ENCODE measurements at regions not wholly inside any gene's neighbourhood (a gene's known extent, or its start where the extent isn't known, plus 50 kb on each side); places are given as distances from the start of the nearest gene placed in this dataset.

DNA sequence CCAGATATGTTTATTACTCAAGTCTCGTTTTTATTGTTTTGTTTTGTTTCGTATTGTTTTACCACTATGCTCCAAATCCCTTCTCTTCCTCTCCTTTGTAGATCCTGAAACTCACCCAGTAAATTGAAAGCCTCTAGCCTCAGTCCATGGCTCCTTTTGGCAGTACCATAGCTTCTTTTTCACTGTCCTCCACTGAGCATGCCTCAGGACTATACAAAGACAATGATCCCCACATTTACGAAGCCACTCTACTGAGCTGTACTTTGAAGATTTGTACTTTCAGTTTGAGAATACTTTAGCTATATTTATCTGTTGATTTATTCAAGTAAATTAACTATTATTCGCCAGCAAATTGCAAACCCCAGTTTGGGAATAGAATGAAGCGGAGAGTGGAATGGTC, 159.1 kb upstream of the SLITRK3 start:
- no peak overlapping the region for H3K9ac ChIP-seq (ENCODE audit: low read depth, low read length, poor library complexity)
- no peaks in the 10 kb centered on the region for H3K9me3 ChIP-seq (replicated peaks in 1 of 2; ENCODE audit: control insufficient read depth in 2 of 2, insufficient read depth in 1 of 2, low read depth in 1 of 2, low read length in 2 of 2)
- no peak overlapping the region for H3K4me2 ChIP-seq (ENCODE audit: insufficient read depth, low read length, poor library complexity, severe bottlenecking)
- no peak overlapping the region for H2BK15ac ChIP-seq (ENCODE audit: low read length)
- no peak overlapping the region for H4K91ac ChIP-seq (ENCODE audit: low read depth, low read length, poor library complexity)
- no peak for DNase-seq (ENCODE audit: low spot score)
- no peak overlapping the region for H2BK12ac ChIP-seq (ENCODE audit: low read length)
- no peak overlapping the region for H2AK5ac ChIP-seq (ENCODE audit: low read depth, low read length)
- H3K14ac ChIP-seq (ENCODE audit: low read length) = no peak overlapping the region
- no peaks in the 10 kb centered on the region for H3K36me3 ChIP-seq (replicated peaks in 1 of 2; ENCODE audit: control insufficient read depth in 2 of 2, insufficient read depth in 2 of 2, low read length in 2 of 2)
- H3K4ac ChIP-seq (ENCODE audit: low read length) = no peak overlapping the region
- H3K4me3 ChIP-seq (ENCODE audit: low read length in 2 of 2) = no peak overlapping the region
- no peak overlapping the region for H2BK5ac ChIP-seq (ENCODE audit: low read length)
- H3K4me1 ChIP-seq (ENCODE audit: control insufficient read depth in 2 of 2, insufficient read depth in 1 of 2, low read depth in 1 of 2, low read length in 2 of 2) = no peaks in the 10 kb centered on the region
- H3K79me1 ChIP-seq (ENCODE audit: low read depth, low read length) = no peaks in the 10 kb centered on the region
- no CpG with 5 or more reads among the region's 5 CpGs for WGBS, 2 donors (ENCODE audit: extremely low coverage in 2 of 2, insufficient read length in 2 of 2, insufficient replicate concordance in 1 of 2)
- no peak overlapping the region for H3K18ac ChIP-seq (ENCODE audit: low read length)
- no peak overlapping the region for H4K8ac ChIP-seq (ENCODE audit: low read depth, low read length)
- no peak overlapping the region for H2BK120ac ChIP-seq (ENCODE audit: low read depth, low read length)
- no peak overlapping the region for H2AFZ ChIP-seq (ENCODE audit: low read length)
- no peak overlapping the region for H3K27ac ChIP-seq (replicated peaks; ENCODE audit: low read length)
- H3K23ac ChIP-seq (ENCODE audit: low read depth, low read length, poor library complexity) = no peak overlapping the region
- H3K27me3 ChIP-seq (ENCODE audit: control insufficient read depth in 3 of 3, insufficient read depth in 3 of 3, low read depth in 1 of 3, low read length in 3 of 3) = no peaks in the 10 kb centered on the region

GRCh38 chr3:165347526-165347925, 151.3 kb upstream of the SLITRK3 start:
- H2BK5ac ChIP-seq (ENCODE audit: low read length) = no peak overlapping the region
- H3K27ac ChIP-seq (replicated peaks; ENCODE audit: low read length) = no peak overlapping the region
- no peak overlapping the region for H3K18ac ChIP-seq (ENCODE audit: low read length)
- DNase-seq (ENCODE audit: low spot score) = no peak
- no peak overlapping the region for H2AK5ac ChIP-seq (ENCODE audit: low read depth, low read length)
- H3K9ac ChIP-seq (ENCODE audit: low read depth, low read length, poor library complexity) = no peak overlapping the region
- H3K4me2 ChIP-seq (ENCODE audit: insufficient read depth, low read length, poor library complexity, severe bottlenecking) = no peak overlapping the region
- no peak overlapping the region for H3K4ac ChIP-seq (ENCODE audit: low read length)
- no peaks in the 10 kb centered on the region for H3K4me1 ChIP-seq (ENCODE audit: control insufficient read depth in 2 of 2, insufficient read depth in 1 of 2, low read depth in 1 of 2, low read length in 2 of 2)
- H2BK15ac ChIP-seq (ENCODE audit: low read length) = no peak overlapping the region
- no peak overlapping the region for H3K4me3 ChIP-seq (ENCODE audit: low read length in 2 of 2)
- no peak overlapping the region for H2BK120ac ChIP-seq (ENCODE audit: low read depth, low read length)
- no peaks in the 10 kb centered on the region for H3K79me1 ChIP-seq (ENCODE audit: low read depth, low read length)
- H4K91ac ChIP-seq (ENCODE audit: low read depth, low read length, poor library complexity) = no peak overlapping the region
- no peak overlapping the region for H2BK12ac ChIP-seq (ENCODE audit: low read length)
- no peak overlapping the region for H2AFZ ChIP-seq (ENCODE audit: low read length)
- no peak overlapping the region for H4K8ac ChIP-seq (ENCODE audit: low read depth, low read length)
- no peaks in the 10 kb centered on the region for H3K9me3 ChIP-seq (replicated peaks in 1 of 2; ENCODE audit: control insufficient read depth in 2 of 2, insufficient read depth in 1 of 2, low read depth in 1 of 2, low read length in 2 of 2)
- H3K36me3 ChIP-seq (replicated peaks in 1 of 2; ENCODE audit: control insufficient read depth in 2 of 2, insufficient read depth in 2 of 2, low read length in 2 of 2) = no peaks in the 10 kb centered on the region
- H3K14ac ChIP-seq (ENCODE audit: low read length) = no peak overlapping the region
- H3K23ac ChIP-seq (ENCODE audit: low read depth, low read length, poor library complexity) = no peak overlapping the region
- WGBS, 2 donors (ENCODE audit: extremely low coverage in 2 of 2, insufficient read length in 2 of 2, insufficient replicate concordance in 1 of 2) = no CpG with 5 or more reads among the region's 4 CpGs
- H3K27me3 ChIP-seq (ENCODE audit: control insufficient read depth in 3 of 3, insufficient read depth in 3 of 3, low read depth in 1 of 3, low read length in 3 of 3) = no peaks in the 10 kb centered on the region

DNA sequence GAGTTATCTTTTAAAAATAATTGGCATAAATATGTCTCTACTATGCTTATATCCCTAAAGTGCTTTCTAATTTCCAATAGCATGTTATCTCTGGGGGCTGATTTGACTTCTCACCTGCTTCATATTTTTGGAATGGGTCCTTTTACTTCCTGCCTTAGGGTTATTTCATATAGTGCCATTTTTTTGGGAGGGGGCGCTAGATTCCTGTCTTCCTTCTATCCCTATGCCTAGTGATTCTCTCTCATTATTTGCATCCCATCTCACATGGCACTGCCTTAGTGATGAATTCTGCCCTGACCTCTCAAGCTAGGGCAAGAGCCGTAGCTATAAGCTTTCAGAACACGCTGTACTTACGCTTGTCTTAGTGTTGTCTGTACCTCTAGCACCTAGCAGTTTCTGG, 150.3 kb upstream of the SLITRK3 start:
- H3K4me2 ChIP-seq (ENCODE audit: insufficient read depth, low read length, poor library complexity, severe bottlenecking) = no peak overlapping the region
- DNase-seq (ENCODE audit: low spot score) = no peak
- H3K4me3 ChIP-seq (ENCODE audit: low read length in 2 of 2) = no peak overlapping the region
- H2BK120ac ChIP-seq (ENCODE audit: low read depth, low read length) = no peak overlapping the region
- no peak overlapping the region for H2BK15ac ChIP-seq (ENCODE audit: low read length)
- H3K14ac ChIP-seq (ENCODE audit: low read length) = no peak overlapping the region
- H3K36me3 ChIP-seq (replicated peaks in 1 of 2; ENCODE audit: control insufficient read depth in 2 of 2, insufficient read depth in 2 of 2, low read length in 2 of 2) = no peaks in the 10 kb centered on the region
- no peak overlapping the region for H4K8ac ChIP-seq (ENCODE audit: low read depth, low read length)
- no peak overlapping the region for H2BK12ac ChIP-seq (ENCODE audit: low read length)
- H2BK5ac ChIP-seq (ENCODE audit: low read length) = no peak overlapping the region
- H4K91ac ChIP-seq (ENCODE audit: low read depth, low read length, poor library complexity) = no peak overlapping the region
- no peak overlapping the region for H3K4ac ChIP-seq (ENCODE audit: low read length)
- no peaks in the 10 kb centered on the region for H3K27me3 ChIP-seq (ENCODE audit: control insufficient read depth in 3 of 3, insufficient read depth in 3 of 3, low read depth in 1 of 3, low read length in 3 of 3)
- no peak overlapping the region for H2AK5ac ChIP-seq (ENCODE audit: low read depth, low read length)
- no peak overlapping the region for H3K9ac ChIP-seq (ENCODE audit: low read depth, low read length, poor library complexity)
- no peak overlapping the region for H3K23ac ChIP-seq (ENCODE audit: low read depth, low read length, poor library complexity)
- no peaks in the 10 kb centered on the region for H3K79me1 ChIP-seq (ENCODE audit: low read depth, low read length)
- H3K9me3 ChIP-seq (replicated peaks in 1 of 2; ENCODE audit: control insufficient read depth in 2 of 2, insufficient read depth in 1 of 2, low read depth in 1 of 2, low read length in 2 of 2) = no peaks in the 10 kb centered on the region
- WGBS, 2 donors (ENCODE audit: extremely low coverage in 2 of 2, insufficient read length in 2 of 2, insufficient replicate concordance in 1 of 2) = no CpG with 5 or more reads among the region's 4 CpGs
- no peak overlapping the region for H3K27ac ChIP-seq (replicated peaks; ENCODE audit: low read length)
- H3K4me1 ChIP-seq (ENCODE audit: control insufficient read depth in 2 of 2, insufficient read depth in 1 of 2, low read depth in 1 of 2, low read length in 2 of 2) = no peaks in the 10 kb centered on the region
- H3K18ac ChIP-seq (ENCODE audit: low read length) = no peak overlapping the region
- H2AFZ ChIP-seq (ENCODE audit: low read length) = no peak overlapping the region

GRCh38 chr3:165343185-165343584, 147.0 kb upstream of the SLITRK3 start:
- H3K27ac ChIP-seq (replicated peaks; ENCODE audit: low read length) = no peak overlapping the region
- no peaks in the 10 kb centered on the region for H3K27me3 ChIP-seq (ENCODE audit: control insufficient read depth in 3 of 3, insufficient read depth in 3 of 3, low read depth in 1 of 3, low read length in 3 of 3)
- H3K4me1 ChIP-seq (ENCODE audit: control insufficient read depth in 2 of 2, insufficient read depth in 1 of 2, low read depth in 1 of 2, low read length in 2 of 2) = no peaks in the 10 kb centered on the region
- H2BK120ac ChIP-seq (ENCODE audit: low read depth, low read length) = no peak overlapping the region
- no peak overlapping the region for H2BK5ac ChIP-seq (ENCODE audit: low read length)
- H3K14ac ChIP-seq (ENCODE audit: low read length) = no peak overlapping the region
- no peak for DNase-seq (ENCODE audit: low spot score)
- no peak overlapping the region for H3K9ac ChIP-seq (ENCODE audit: low read depth, low read length, poor library complexity)
- H2BK12ac ChIP-seq (ENCODE audit: low read length) = no peak overlapping the region
- H3K36me3 ChIP-seq (replicated peaks in 1 of 2; ENCODE audit: control insufficient read depth in 2 of 2, insufficient read depth in 2 of 2, low read length in 2 of 2) = no peaks in the 10 kb centered on the region
- H3K4me2 ChIP-seq (ENCODE audit: insufficient read depth, low read length, poor library complexity, severe bottlenecking) = no peak overlapping the region
- H3K18ac ChIP-seq (ENCODE audit: low read length) = no peak overlapping the region
- H2BK15ac ChIP-seq (ENCODE audit: low read length) = no peak overlapping the region
- no peak overlapping the region for H3K4me3 ChIP-seq (ENCODE audit: low read length in 2 of 2)
- H3K9me3 ChIP-seq (replicated peaks in 1 of 2; ENCODE audit: control insufficient read depth in 2 of 2, insufficient read depth in 1 of 2, low read depth in 1 of 2, low read length in 2 of 2) = no peaks in the 10 kb centered on the region
- no peak overlapping the region for H3K4ac ChIP-seq (ENCODE audit: low read length)
- H4K91ac ChIP-seq (ENCODE audit: low read depth, low read length, poor library complexity) = no peak overlapping the region
- no peak overlapping the region for H2AK5ac ChIP-seq (ENCODE audit: low read depth, low read length)
- H2AFZ ChIP-seq (ENCODE audit: low read length) = peak overlapping the region; percentile 29
- H3K79me1 ChIP-seq (ENCODE audit: low read depth, low read length) = no peaks in the 10 kb centered on the region
- H4K8ac ChIP-seq (ENCODE audit: low read depth, low read length) = no peak overlapping the region
- H3K23ac ChIP-seq (ENCODE audit: low read depth, low read length, poor library complexity) = no peak overlapping the region
- no CpG with 5 or more reads among the region's 1 CpG for WGBS, 2 donors (ENCODE audit: extremely low coverage in 2 of 2, insufficient read length in 2 of 2, insufficient replicate concordance in 1 of 2)
